Activated B cell treated with CpG ODN at 0.5 μM for 24 hours (primary cell): ENCODE measurements at regions not wholly inside any gene's neighbourhood (a gene's known extent, or its start where the extent isn't known, plus 50 kb on each side); places are given as distances from the start of the nearest gene placed in this dataset.

Source experiments
- ATAC-seq: fragments of 200-7000 bp; cut with Tn5 transposase; one replicate; pipeline ENCODE4 v1.10.0; 2021; ENCODE audit warnings: low read depth, mild to moderate bottlenecking, moderate library complexity
- CTCF ChIA-PET: fragments of 350-600 bp; sonication (Branson Sonifier 250); formaldehyde crosslinking; loops from one replicate; lab custom pipeline; 2021; ENCODE audit warnings: antibody characterized with exemption; lab: Charles Lee
- POLR2A ChIA-PET: fragments of 350-600 bp; sonication (Branson Sonifier 250); formaldehyde crosslinking; loops from one replicate; lab custom pipeline; 2021; ENCODE audit warnings: antibody characterized with exemption; lab: Charles Lee
- DNase-seq: peaks from one replicate; pipeline ENCODE4 v3.0.0; 2022
- H3K27ac Mint-ChIP-seq: one replicate; pipeline ENCODE4 v1.8.0; 2020; ENCODE audit warnings: mixed read lengths
- H3K27me3 Mint-ChIP-seq: one replicate; pipeline ENCODE4 v1.8.0; 2021; ENCODE audit warnings: mixed read lengths
- H3K36me3 Mint-ChIP-seq: one replicate; pipeline ENCODE4 v1.8.0; 2021; ENCODE audit warnings: low read depth, mixed read lengths
- H3K4me1 Mint-ChIP-seq: one replicate; pipeline ENCODE4 v1.8.0; 2021; ENCODE audit warnings: mixed read lengths
- H3K4me3 Mint-ChIP-seq: one replicate; pipeline ENCODE4 v1.8.0; 2020; ENCODE audit warnings: mild to moderate bottlenecking, mixed read lengths
- H3K9me3 Mint-ChIP-seq: one replicate; pipeline ENCODE4 v1.8.0; 2020; ENCODE audit warnings: mixed read lengths
- intact Hi-C: fragments of 100-400 bp; cut with micrococcal nuclease; formaldehyde crosslinking; loops from one replicate; pipeline ENCODE4 v1.15.1; 2024
- TF ChIP-seq, protein P1 (sequence below): fragments of 200-600 bp; IDR thresholded peaks from one replicate; pipeline ENCODE4 v1.8.0; 2022; ENCODE audit warnings: antibody characterized with exemption, mild to moderate bottlenecking

DNA sequence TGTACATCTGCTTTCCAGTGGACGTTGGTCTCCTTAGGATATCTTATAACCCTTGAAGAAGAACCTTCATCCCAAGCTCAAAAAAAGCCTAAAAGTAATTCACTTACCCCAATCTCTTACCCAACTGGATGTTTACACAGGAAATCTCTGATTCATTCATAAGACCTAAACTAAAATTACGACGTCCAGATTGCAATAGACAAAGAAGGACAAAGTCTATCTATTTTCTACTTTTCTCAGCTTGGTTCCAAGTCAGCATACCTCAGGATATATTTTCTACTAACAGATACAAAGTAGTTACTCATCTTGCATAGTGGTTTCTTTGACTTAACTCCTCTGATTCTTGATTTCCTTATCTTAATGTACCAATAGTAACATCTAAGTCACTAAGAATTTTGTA lies 669.9 kb downstream of the OTOL1 start:
- no peak for ATAC-seq
- no peak overlapping the region for H3K27ac Mint-ChIP-seq

DNA sequence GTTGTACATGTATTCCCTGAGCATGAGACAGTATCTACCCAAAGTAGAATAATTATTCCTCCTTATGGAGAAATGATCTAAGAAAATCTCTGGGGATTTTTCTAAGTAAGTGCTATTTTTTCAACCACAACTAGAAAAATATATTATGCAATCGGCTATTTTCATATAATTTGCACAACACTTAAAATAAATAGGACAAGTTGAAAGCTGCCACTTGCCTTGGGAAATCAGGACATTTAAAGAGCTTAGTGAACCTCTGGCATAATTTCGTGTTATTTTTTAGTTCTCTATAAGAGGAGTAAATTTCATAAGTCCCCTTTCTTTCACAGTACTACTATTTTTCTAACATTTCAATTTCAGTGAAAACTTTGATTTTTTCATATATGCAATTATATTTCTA lies 672.1 kb downstream of the OTOL1 start:
- TF ChIP-seq, protein P1, sequence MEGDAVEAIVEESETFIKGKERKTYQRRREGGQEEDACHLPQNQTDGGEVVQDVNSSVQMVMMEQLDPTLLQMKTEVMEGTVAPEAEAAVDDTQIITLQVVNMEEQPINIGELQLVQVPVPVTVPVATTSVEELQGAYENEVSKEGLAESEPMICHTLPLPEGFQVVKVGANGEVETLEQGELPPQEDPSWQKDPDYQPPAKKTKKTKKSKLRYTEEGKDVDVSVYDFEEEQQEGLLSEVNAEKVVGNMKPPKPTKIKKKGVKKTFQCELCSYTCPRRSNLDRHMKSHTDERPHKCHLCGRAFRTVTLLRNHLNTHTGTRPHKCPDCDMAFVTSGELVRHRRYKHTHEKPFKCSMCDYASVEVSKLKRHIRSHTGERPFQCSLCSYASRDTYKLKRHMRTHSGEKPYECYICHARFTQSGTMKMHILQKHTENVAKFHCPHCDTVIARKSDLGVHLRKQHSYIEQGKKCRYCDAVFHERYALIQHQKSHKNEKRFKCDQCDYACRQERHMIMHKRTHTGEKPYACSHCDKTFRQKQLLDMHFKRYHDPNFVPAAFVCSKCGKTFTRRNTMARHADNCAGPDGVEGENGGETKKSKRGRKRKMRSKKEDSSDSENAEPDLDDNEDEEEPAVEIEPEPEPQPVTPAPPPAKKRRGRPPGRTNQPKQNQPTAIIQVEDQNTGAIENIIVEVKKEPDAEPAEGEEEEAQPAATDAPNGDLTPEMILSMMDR = no peak
- no peak overlapping the region for H3K4me3 Mint-ChIP-seq
- no peak for DNase-seq
- H3K4me1 Mint-ChIP-seq = no peaks in the 10 kb centered on the region
- no peaks in the 10 kb centered on the region for H3K36me3 Mint-ChIP-seq
- H3K27me3 Mint-ChIP-seq = no peaks in the 10 kb centered on the region
- intact Hi-C loops = no loop called here
- H3K9me3 Mint-ChIP-seq = peaks cover 3% of the 10 kb centered on the region
- POLR2A ChIA-PET = no interaction called here
- H3K27ac Mint-ChIP-seq = no peak overlapping the region
- ATAC-seq = no peak
- CTCF ChIA-PET = no interaction called here

More for the DNA sequence above, 669.9 kb downstream of the OTOL1 start:
- Mint-ChIP-seq H3K4me1 (no peaks in the 10 kb centered on the region), H3K36me3 (no peaks in the 10 kb centered on the region), H3K9me3 (peaks cover 3% of the 10 kb centered on the region), H3K4me3 (no peak overlapping the region), H3K27me3 (no peaks in the 10 kb centered on the region)
- CTCF ChIA-PET = no interaction called here
- no peak for DNase-seq
- intact Hi-C loops = no loop called here
- TF ChIP-seq, protein P1 = no peak
- POLR2A ChIA-PET = no interaction called here

DNA sequence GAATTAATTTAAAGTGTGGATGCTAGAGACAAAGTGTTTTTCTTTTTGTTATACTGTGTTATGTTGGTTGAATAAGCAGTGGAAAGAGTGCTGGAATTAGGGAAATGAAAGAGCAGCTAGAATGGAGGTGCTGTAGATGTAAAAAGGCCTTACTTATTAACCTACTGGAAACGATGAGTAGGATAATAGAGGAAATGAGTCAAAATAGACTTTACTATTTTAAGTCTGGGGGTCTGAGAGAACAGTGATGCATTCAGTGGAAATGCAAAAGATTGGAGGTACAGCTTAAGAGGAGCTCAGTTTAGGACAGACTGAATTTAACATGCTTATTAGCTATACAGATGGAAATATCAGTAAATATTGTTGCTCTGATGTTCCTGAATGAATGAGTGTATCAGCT lies 674.0 kb downstream of the OTOL1 start:
- H3K27me3 Mint-ChIP-seq = no peaks in the 10 kb centered on the region
- H3K27ac Mint-ChIP-seq = no peak overlapping the region
- CTCF ChIA-PET = no interaction called here
- TF ChIP-seq, protein P1 = no peak
- peaks cover 3% of the 10 kb centered on the region for H3K9me3 Mint-ChIP-seq
- no peaks in the 10 kb centered on the region for H3K36me3 Mint-ChIP-seq
- intact Hi-C loops = no loop called here
- ATAC-seq (no peak), DNase-seq (no peak)
- no peaks in the 10 kb centered on the region for H3K4me1 Mint-ChIP-seq
- POLR2A ChIA-PET = no interaction called here
- H3K4me3 Mint-ChIP-seq = no peak overlapping the region

DNA sequence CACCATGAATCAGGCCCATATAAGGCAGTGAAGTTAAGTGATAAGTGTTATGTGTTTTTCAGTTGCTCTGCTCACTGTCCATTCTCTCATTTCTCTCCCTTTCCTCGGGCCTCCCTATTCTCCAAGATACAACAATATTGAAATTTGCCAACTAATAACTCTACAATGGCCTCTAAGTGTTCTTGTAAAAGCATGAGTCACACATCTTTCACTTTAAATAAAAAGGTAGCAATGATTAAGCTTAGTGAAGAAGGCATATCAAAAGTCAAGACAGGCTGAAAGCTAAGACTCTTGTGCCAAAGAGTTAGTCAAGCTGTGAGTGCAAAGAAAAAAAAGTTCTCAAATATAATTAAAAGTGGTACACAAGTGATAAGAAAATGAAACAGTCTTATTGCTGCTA lies 675.4 kb downstream of the OTOL1 start:
- TF ChIP-seq, protein P1 = no peak
- Mint-ChIP-seq H3K9me3 (peaks cover 3% of the 10 kb centered on the region), H3K27me3 (no peaks in the 10 kb centered on the region), H3K36me3 (no peaks in the 10 kb centered on the region), H3K27ac (no peak overlapping the region), H3K4me1 (no peaks in the 10 kb centered on the region), H3K4me3 (no peak overlapping the region)
- no peak for DNase-seq
- no peak for ATAC-seq
- intact Hi-C loops = no loop called here
- CTCF ChIA-PET = no interaction called here
- POLR2A ChIA-PET = no interaction called here

DNA sequence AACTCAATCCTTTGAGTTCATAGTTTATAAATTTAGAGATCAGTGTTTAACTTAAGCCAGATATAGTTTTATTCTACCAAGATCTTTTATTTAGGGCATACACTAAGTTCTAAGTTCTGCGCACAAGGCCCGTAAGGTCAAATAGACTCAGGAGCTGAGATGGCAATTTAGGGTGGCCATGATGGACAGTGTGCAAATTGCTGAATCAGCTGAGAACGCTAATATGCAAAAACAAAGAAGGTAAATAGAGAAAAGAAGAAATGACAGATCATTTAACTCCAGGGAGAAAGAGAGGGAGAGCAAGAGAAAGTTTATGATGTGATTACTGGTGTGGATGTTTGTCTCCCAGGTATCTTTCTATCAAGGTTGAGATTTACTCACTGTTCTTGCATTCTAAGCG lies 678.5 kb downstream of the OTOL1 start:
- ChIA-PET POLR2A (no interaction called here), CTCF (no interaction called here)
- DNase-seq = no peak
- no peaks in the 10 kb centered on the region for H3K9me3 Mint-ChIP-seq
- no peak overlapping the region for H3K4me3 Mint-ChIP-seq
- no peaks in the 10 kb centered on the region for H3K36me3 Mint-ChIP-seq
- TF ChIP-seq, protein P1 = no peak
- H3K27ac Mint-ChIP-seq = no peak overlapping the region
- intact Hi-C loops = no loop called here
- no peaks in the 10 kb centered on the region for H3K4me1 Mint-ChIP-seq
- no peaks in the 10 kb centered on the region for H3K27me3 Mint-ChIP-seq
- no peak for ATAC-seq
